Type B pancreatic cell (in vitro differentiated cells): ENCODE measurements at regions not wholly inside any gene's neighbourhood (a gene's known extent, or its start where the extent isn't known, plus 50 kb on each side); places are given as distances from the start of the nearest gene placed in this dataset.

ENCODE experiments used
- DNase-seq: peaks from one replicate; pipeline ENCODE4 v3.0.0; 2021; ENCODE audit warnings: mixed read lengths; ENCODE audit not compliant: unreplicated experiment; ENCODE audit errors: extremely low spot score
- H3K27ac Mint-ChIP-seq: 2 replicates; pipeline ENCODE4 v1.8.0; 2021; ENCODE audit warnings: mild to moderate bottlenecking, mixed read lengths
- H3K27me3 Mint-ChIP-seq: 2 replicates; pipeline ENCODE4 v1.8.0; 2021; ENCODE audit warnings: mixed read lengths
- H3K36me3 Mint-ChIP-seq: 2 replicates; pipeline ENCODE4 v1.8.0; 2021; ENCODE audit warnings: mixed read lengths
- H3K4me1 Mint-ChIP-seq: one replicate; pipeline ENCODE4 v1.8.0; 2021; ENCODE audit warnings: mixed read lengths; ENCODE audit not compliant: unreplicated experiment
- H3K4me3 Mint-ChIP-seq: 2 replicates; pipeline ENCODE4 v1.8.0; 2021; ENCODE audit warnings: mild to moderate bottlenecking, mixed read lengths
- H3K9me3 Mint-ChIP-seq: 2 replicates; pipeline ENCODE4 v1.8.0; 2021; ENCODE audit warnings: mixed read lengths
- TF ChIP-seq, protein P1 (sequence below): fragments of 200-600 bp; sonication (generic); conservative IDR thresholded peaks from 2 replicates; pipeline ENCODE4 v1.5.0; 2021; ENCODE audit warnings: antibody characterized with exemption, mild to moderate bottlenecking

DNA sequence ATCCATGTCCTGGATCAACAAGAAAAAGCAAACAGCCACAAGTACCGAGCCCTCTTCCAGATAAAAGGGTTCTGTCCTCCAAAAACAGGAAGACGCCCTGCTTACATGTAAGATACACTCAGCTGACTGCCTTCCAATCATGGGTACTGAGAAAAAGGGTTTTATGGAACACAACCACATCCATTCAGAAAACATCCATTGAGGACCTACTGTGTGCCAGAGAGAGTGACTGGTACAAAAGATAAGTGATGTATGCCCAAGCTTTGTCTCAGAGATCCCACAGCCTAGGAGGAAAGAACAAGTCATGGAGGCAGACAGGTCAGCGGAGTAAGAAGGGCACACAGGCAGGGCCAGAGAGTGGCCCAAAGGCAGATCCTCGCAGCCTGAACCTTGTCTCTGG is 94.8 kb upstream of the SSTR4 start:
- H3K4me1 Mint-ChIP-seq, result no peaks in the 10 kb centered on the region
- no peaks in the 10 kb centered on the region for H3K36me3 Mint-ChIP-seq
- H3K27ac Mint-ChIP-seq, result no peak overlapping the region
- H3K27me3 Mint-ChIP-seq, result peaks cover 33% of the 10 kb centered on the region
- TF ChIP-seq, protein P1, sequence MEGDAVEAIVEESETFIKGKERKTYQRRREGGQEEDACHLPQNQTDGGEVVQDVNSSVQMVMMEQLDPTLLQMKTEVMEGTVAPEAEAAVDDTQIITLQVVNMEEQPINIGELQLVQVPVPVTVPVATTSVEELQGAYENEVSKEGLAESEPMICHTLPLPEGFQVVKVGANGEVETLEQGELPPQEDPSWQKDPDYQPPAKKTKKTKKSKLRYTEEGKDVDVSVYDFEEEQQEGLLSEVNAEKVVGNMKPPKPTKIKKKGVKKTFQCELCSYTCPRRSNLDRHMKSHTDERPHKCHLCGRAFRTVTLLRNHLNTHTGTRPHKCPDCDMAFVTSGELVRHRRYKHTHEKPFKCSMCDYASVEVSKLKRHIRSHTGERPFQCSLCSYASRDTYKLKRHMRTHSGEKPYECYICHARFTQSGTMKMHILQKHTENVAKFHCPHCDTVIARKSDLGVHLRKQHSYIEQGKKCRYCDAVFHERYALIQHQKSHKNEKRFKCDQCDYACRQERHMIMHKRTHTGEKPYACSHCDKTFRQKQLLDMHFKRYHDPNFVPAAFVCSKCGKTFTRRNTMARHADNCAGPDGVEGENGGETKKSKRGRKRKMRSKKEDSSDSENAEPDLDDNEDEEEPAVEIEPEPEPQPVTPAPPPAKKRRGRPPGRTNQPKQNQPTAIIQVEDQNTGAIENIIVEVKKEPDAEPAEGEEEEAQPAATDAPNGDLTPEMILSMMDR, result no peak
- no peak overlapping the region for H3K4me3 Mint-ChIP-seq
- no peaks in the 10 kb centered on the region for H3K9me3 Mint-ChIP-seq
- DNase-seq, result no peak

DNA sequence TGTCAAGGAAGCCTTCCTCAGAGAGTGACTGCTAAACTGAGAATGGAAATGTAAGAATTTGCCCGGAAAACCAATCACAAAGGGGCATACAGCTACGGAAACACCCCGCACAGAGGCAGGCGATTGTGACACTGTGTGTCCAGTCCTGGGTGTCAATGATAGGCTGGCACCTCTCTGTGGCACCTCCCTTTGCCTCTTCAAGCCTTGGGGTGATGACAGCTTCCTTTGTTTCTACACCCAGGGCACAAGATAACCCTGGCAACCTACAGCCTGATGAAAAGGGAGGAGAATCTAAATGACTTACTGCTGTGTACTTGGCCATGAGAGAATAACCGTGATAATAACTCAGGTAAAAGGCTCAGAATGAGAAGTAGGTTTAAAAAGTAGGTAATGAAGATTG is 93.6 kb upstream of the SSTR4 start:
- no peak overlapping the region for H3K27ac Mint-ChIP-seq
- no peak overlapping the region for H3K4me3 Mint-ChIP-seq
- no peak for DNase-seq
- no peaks in the 10 kb centered on the region for H3K4me1 Mint-ChIP-seq
- TF ChIP-seq, protein P1, result no peak
- H3K36me3 Mint-ChIP-seq, result no peaks in the 10 kb centered on the region
- H3K27me3 Mint-ChIP-seq, result peaks cover 42% of the 10 kb centered on the region
- no peaks in the 10 kb centered on the region for H3K9me3 Mint-ChIP-seq

DNA sequence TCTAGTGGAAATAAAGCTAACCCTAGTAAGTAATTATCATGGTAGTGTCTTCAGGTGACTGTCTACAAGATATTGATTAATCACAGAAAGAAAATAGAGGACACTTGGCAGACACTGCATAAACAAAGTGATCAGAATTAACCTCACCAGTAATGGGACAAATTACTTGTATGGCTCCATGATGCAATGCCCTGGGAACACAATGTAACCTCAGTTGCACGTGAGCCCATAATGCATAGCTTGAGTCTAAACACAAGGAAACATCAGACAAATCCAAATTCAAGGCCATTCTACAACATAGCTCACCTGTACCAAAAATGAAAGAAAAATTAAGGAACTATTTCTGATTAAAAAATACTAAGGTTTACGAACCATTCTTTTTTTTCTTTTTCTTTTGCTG is 92.4 kb upstream of the SSTR4 start:
- Mint-ChIP-seq H3K36me3 (no peaks in the 10 kb centered on the region), H3K4me3 (no peak overlapping the region), H3K4me1 (no peaks in the 10 kb centered on the region), H3K27ac (no peak overlapping the region), H3K9me3 (no peaks in the 10 kb centered on the region), H3K27me3 (peaks cover 54% of the 10 kb centered on the region)
- DNase-seq, result no peak
- TF ChIP-seq, protein P1, result no peak

DNA sequence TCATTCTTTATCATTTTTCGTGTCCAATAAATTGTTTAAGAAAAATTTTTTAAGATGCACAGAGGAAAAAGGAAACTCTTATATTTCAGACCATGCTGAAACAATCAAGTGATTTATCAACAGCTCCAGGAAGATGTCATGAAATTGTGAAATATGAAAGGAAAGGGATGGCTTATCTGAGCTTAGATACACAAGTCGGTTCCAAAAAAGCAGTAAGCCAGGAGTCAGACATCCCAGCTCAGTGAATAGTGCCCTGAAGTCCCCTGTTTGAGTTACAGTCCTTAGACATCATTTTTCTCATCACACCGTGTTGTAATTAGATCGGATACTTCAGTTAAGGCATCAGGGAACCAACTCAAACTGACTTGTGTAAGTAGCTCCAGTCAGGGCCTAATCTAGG is 91.0 kb upstream of the SSTR4 start:
- Mint-ChIP-seq H3K4me3 (no peak overlapping the region), H3K27ac (no peak overlapping the region), H3K4me1 (no peaks in the 10 kb centered on the region), H3K9me3 (no peaks in the 10 kb centered on the region), H3K36me3 (no peaks in the 10 kb centered on the region), H3K27me3 (peaks cover 48% of the 10 kb centered on the region)
- TF ChIP-seq, protein P1, result no peak
- no peak for DNase-seq

DNA sequence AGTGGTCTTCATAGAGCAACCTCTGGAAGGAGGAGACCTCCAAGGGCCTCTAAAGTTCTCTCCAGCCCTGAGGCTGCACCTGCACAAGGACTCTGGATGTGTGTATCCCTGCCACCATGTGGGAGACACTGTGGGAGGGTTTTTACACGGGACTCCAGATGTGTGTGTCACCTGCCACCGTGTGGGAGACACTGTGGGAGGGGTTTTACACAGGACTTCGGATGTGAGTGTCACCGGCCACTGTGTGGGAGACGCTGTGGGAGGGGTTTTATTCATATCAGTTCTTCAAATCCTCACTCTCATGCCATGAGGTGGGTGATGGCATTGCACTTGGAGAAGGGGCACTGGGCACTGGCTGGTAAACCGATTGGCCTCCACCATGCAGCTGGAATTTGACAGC is 90.2 kb upstream of the SSTR4 start:
- H3K27me3 Mint-ChIP-seq, result peaks cover 41% of the 10 kb centered on the region
- no peaks in the 10 kb centered on the region for H3K9me3 Mint-ChIP-seq
- no peak for DNase-seq
- H3K36me3 Mint-ChIP-seq, result no peaks in the 10 kb centered on the region
- no peaks in the 10 kb centered on the region for H3K4me1 Mint-ChIP-seq
- TF ChIP-seq, protein P1, result no peak
- H3K27ac Mint-ChIP-seq, result no peak overlapping the region
- no peak overlapping the region for H3K4me3 Mint-ChIP-seq

DNA sequence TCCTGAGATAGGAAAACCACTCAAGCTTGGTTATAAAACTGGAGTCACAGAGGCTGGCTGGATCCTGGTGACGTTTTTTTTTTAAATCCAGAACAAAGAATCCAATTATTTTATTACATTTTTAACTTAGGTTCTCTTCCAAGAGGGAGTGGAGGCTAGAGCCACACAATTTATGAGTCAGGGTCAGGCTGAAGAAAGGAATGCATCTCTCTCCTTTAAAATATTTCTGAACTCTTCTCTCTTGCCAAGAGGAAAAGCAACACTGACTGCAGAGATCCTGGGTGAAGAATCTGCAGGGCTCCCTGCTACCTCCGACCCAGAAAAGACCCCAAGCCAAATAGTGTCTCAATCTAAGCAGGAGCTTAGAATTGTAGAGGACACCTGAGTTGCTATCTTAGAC is 88.5 kb upstream of the SSTR4 start:
- Mint-ChIP-seq H3K4me3 (no peak overlapping the region), H3K4me1 (no peaks in the 10 kb centered on the region), H3K27me3 (peaks cover 39% of the 10 kb centered on the region), H3K27ac (no peak overlapping the region), H3K9me3 (no peaks in the 10 kb centered on the region), H3K36me3 (no peaks in the 10 kb centered on the region)
- TF ChIP-seq, protein P1, result no peak
- DNase-seq, result no peak
